Activated CD8-positive, alpha-beta memory T cell treated with anti-CD3 and anti-CD28 coated beads, Interleukin-2, amount 50 U/mL, for 48 hours (primary cell): ENCODE measurements at regions not wholly inside any gene's neighbourhood (a gene's known extent, or its start where the extent isn't known, plus 50 kb on each side); places are given as distances from the start of the nearest gene placed in this dataset.

Experiments used
- DNase-seq: peaks from one replicate; pipeline ENCODE4 v3.0.0-alpha.2; 2020

DNA sequence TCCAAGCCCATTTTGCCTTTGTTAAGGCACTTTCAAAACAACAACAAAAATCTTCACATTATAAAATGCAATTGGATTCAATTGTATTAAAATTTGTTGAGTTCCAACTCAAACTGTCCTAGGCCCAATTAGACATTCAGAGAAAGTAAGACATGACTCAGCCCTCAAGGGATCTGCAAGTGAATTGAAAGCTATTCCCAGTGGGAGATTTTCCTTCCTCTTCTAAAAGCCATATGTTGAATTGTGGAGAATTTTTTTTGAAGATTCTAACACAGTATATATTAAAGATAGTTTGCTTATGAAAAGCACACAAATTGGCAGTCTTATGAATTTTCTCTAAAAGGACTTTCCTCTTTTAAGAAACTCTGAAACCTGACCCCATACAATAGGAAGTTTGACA lies 268.0 kb upstream of the PARD3B start:
- DNase-seq = no peak

DNA sequence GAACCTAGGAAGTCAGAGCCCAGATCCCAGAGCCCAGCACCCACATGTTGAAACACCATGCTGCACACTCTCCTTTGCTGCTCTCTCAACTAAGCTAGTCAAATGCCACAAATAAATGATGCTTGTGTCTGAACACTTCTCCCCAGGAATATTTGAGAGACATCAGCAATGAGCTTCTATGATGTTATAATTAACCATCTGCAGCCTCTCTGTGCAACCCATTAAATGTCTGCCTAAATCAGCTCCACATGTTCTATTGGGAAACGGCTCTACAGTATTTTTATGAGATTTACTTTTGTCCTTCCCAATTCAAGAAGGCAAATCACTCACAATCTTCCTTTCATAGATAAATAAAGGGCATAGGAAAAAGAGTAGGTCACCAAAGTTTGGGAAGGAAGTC lies 266.8 kb upstream of the PARD3B start:
- DNase-seq = no peak

DNA sequence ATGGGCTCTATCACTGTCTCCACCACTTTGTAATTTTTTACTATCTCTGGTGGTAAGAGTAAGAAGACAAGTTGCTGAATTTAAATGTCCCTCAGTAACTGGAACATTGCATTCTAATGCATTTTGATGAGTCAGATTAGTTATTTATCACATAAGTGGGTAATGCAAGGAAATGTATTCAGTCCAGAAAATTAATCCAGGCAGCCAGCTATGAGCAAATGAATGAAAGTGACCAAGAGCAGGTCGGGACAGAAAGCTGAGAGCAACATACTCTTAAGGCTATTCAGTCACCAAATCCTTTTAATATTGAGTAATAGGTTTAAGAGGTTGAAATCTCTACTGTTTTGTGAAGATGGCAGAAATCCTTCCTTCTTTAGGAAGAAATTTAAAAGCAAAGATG lies 265.5 kb upstream of the PARD3B start:
- no peak for DNase-seq

DNA sequence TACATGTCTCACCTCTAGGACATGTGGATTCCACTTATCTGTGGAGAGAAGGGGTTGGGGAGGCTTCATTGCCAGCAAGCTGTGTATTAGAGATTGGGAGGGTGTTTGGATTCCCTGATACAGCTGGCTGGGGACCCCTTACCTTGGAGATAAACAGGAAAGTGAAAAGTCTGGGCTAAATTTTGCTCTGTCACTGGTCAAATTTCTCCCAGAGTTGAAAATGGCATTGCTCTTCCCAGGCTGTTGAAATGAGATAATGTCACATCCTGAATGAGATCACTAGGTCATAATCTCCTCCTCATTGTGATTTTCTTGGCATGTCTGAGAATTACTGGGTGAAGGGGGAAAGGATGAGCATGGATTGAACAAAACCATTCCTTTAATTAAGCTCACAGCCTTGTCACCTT lies 265.0 kb upstream of the PARD3B start:
- no peak for DNase-seq

DNA sequence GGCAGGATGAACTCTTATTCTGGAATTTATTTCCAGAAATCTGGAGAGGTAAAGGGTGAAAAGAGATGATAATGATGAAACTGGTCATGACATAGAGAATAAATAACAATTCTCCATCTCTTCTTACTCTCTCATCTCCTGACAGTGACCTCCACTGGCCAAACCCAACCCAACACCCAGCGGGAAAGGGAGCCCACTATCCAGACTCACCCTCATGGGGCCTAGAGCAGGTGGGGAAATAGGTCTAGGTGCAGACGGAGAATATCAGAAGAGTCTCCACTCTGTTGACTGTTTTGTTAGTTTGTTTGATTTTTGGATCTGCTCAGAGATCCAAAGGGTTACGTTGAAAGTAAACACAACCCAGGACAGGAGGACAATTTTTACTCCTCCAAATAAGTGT lies 263.2 kb upstream of the PARD3B start:
- no peak for DNase-seq

DNA sequence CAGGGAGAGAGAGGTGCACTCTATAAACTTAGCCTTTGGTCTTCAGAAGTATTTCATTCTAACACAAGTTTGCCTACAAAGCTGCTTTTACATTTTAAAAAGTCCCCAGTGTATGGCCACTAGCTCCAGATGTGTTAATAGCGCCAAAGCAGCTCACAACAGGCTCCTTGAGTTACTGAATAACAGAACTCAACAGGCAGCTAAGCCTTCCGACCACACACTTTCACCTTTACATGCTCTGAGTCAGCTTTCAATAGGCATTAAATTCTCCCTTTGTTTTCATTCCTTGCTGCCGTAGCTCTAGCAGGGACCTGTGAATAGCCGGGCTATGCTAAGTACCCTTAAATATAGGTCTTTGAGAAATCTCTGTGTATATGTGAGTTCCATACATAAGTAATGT lies 262.8 kb upstream of the PARD3B start:
- DNase-seq = no peak

DNA sequence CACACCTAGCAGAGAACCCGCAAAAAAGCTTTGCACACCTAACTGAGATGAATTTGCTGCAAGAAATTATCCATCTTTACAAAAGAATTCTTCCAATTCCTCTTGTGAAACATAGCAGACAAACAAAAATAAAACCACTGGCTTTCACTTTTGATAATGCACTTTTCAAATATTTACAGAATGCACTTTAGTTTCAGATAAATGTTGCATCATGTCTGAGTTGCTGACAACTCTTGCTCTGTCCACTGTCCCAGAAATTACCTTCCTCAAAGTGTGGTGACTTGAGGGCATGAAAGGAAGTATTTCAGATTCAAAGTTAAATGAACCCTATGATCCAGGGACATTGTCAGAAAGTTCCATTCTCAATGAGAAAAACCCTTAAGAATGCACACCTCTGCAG lies 256.2 kb upstream of the PARD3B start:
- DNase-seq = no peak

DNA sequence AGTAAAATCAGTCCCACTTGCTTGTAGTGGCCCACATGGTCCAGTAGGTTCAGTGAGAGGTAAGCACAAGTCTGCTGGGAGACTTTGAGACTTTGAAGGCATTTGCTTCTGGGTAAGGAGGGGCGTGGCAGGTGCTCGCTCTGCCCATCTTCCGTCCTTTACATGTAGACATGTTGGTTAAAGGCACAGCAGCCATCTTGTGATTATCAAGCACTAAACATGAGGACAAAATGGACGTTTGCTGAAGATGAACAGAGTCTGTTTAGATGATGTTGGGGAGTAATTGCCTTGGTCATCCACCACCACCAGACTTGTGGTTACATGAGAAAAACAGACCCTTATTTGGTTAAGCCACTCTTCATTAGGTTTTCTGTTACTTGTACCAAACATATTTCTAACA lies 252.8 kb upstream of the PARD3B start:
- DNase-seq = no peak

DNA sequence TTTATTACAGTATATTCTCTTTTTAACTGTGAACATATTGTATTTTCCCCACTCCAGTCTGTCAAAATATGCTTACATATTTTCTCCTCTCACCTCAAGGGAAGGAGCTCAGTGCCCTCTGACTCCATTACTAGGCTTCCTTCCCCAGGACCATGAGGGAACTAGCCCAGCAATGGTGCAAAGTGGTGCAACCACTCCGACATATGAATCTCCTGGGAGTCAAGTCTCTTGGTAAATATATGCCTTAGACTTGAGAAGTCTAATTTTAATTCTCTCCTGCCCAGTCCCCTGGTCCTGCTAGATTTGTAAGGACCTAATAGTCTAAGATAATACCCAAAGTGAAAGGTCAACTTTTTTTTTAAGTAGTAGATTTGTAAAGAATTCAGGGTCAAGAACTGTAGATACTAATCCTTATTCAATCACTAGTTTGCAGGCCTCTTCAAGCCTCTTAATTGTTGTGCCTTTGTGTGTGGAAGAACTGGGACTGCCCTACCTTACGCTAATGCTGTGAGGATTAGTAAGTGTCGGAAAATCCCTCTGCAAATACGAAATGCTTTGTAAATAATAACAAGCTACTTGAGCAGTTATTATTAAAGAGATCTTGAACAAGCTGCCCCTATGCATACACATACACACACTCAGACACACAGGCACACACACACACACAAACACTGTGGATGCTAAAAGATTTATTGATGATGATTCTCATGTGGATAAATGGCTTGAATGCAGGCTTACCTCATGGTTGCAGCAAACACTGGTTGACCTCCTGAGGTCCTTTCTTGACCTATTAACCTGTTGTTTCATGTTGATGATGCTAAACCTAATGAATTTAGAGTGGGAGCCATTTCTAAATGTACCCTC lies 251.2 kb upstream of the PARD3B start:
- DNase-seq = no peak

DNA sequence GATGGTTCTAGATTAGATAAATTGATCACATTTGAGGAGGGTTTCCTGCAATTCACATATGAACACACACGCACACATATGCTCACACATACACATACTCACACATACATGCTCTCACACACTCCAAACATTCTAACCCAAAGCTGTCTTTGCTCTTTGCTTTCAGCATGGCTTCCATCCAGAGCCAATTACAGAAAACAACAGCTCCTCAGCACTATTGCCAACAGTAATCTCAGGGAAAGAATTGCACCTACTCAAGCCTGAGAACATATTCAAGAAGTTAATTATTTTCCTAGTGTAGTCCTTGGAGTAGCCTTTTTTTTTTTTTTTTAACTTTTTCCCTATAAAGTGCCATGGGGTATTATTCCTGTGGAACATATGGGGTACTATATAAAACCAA lies 246.9 kb upstream of the PARD3B start:
- no peak for DNase-seq

DNA sequence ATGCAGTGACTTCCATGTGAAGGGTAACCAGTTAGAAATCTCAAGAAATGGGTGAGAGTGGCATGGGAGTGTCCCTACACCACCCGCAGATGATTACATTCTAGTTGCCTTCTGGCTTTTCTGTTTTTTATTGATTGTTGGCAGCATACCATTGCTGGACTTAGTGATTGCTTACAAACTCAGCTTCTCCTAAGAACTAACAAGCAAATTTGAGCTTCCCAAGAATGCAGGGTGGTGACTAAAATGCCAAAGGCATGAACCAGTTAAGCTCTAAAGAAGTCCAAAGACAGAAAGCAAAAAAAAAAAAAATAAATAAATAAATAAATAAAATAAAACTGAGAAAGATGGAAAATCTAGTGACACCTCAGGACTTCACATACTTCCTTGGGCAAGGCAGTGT lies 245.5 kb upstream of the PARD3B start:
- no peak for DNase-seq

DNA sequence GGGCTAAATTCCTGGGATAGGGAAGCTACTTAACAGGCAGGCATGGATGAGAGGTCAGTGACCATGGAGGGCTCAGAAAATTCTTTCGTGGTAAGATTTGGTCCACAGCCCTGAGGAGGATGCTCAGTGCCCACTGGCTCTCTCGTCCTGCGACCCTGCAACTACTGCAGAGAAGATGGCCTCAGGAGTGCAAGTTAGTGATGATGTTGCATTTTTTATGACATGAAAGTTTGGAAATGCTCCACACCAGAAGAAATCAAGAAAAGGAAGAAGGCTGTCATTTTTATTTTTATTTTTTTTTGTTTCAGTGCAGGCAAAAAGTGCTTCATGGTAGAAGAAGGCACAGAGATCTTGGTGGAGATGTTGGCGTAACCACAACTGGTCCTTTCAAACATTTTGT lies 238.6 kb upstream of the PARD3B start:
- DNase-seq = no peak

DNA sequence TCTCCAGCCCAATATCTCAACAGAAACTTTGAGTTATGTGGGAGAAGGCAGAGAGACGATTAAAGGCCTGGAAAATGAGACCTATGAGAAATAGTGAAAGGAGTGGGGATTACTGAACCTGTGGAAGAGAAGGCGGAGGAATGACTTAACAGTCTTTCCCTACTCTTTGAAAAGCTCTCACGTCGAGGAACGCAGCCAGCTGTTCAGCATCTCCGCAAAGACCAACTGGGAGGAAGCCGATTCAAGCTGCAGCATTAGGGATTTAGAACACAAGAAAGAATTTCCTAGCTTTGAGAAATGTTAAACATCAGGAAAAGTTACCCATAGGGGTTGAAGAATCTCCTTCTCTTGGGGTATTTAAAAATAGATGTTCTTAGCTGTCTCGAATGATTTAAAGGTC lies 233.2 kb upstream of the PARD3B start:
- DNase-seq = no peak

DNA sequence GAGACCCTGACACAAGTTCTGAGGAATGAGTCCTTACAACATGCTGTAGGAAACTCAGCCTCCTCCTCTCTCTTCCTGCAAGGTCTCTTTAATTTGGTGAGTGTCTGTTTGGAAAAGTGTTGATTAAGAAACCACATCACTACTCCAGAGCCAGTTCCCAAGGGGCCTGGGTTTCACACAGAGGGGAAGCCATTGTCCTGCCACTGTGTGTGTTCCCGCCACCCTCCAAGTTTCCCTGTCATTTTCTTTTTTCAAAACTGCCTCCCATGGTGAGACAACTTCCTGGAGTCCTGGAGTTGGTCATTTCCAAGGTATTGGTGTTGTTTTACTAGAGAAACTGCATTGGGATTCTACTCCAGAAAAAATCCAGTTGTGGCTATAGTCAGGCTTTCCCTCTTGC lies 232.0 kb upstream of the PARD3B start:
- no peak for DNase-seq

DNA sequence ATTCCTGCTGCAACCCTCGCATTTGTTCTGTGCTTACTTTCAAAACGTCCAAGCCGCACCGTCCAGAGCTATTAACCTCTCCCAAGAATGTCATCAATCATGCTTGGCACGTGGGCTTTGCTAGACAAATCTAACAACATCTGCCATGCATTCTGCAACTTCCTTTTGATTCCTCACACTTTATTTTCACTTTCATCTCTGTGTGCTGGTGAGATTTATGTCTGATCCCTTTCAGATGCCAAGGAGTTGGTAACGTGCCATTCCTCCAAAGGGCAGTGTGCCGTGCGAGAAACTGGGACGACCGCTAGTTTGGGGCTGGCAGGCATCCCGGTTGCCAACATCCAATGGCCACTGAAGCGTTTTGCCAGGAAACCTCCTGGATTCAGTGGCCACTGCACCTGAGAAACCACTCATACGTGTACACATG lies 230.0 kb upstream of the PARD3B start:
- DNase-seq = no peak

DNA sequence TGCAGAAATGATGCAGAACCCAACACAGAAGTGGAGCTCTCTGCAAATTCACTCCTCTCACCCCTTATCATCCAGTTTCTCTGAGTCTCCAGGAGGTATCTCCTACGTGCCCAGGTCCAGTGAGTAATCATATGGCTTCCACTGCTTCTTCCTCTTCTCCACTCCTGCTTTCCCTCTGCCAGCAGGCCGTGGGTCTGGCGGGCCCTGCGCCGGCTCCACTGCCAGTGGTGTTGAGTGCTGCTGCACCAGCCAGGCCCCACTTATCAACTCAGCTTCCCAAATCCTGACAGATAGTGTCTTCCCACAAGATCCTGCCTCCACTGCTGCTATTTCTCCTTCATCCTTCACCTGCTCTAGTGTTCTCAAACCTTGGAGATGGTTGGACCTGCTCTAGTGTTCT lies 227.6 kb upstream of the PARD3B start:
- no peak for DNase-seq

DNA sequence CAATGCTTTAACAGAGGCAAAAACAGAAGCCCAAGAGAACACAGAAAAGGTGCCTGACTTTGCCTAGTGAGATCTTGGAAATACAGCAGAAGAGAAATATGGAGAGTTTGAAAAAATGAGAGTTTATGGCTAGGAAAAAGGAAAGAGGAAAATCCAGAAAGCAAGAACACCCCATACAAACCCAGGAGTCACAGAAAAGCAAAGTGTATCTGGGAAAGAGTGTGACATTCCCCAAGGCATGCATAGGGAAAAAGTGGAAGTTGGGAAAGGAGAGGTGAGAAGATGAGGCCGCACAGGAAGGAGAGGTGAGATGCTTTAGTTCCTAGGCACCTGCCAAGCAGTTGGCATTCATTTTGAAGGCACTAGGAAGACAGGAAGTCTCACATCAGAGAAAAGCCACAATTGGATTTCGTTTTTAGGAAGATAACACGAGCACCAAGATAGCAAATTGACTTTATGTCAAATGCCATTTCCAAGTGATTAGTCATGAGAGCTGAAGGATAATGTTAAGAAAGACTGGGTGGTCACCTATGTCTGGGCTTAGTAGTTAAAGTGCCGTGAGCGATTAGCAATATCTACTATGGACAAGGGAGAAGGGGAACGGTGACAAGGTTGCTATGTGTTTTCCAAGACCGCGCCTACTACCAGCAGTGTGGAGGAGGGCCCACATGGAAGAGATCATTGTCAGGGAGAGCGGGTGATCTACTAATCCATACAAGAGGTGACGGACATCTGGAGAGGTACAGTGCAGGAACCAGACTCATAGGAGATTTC lies 224.1 kb upstream of the PARD3B start:
- no peak for DNase-seq

DNA sequence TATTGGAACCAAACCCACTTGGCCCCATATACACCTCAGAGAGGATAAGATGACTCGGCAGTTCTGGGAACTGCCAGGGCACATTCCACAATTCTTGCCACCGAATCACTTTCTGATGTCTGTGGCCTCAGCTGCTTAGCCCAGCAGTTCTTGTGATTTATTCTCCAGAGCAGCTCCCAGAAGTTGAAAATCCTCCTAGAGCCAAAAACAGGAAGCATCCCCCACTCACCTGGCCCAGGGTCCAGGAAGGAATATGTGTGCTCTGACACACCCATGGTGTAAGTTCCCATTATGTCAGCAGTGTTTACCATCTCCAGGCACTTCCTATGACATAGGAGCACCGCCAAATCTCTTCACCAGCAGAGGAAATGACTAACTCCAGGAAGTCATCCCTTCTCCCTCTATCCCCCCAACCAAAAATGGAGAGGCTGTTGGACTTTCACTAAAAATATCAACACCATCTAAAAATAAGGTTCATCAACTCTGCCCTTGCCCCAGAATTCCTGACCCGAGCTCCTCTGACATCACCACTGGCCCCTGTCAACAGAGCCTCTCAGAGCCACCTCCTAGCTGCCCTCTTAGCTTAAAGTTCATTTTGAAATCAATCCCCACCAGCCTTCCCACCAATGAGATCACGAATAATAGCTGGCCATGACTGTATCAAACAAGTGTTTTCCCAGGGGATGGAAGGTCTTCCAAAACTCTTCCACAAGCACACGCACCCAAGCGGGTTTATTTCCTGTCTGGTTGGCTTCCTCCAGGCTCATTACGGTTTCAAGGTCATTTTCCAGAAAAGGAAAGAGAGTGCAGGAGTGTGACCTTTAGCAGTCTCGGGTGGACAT lies 223.1 kb upstream of the PARD3B start:
- no peak for DNase-seq

DNA sequence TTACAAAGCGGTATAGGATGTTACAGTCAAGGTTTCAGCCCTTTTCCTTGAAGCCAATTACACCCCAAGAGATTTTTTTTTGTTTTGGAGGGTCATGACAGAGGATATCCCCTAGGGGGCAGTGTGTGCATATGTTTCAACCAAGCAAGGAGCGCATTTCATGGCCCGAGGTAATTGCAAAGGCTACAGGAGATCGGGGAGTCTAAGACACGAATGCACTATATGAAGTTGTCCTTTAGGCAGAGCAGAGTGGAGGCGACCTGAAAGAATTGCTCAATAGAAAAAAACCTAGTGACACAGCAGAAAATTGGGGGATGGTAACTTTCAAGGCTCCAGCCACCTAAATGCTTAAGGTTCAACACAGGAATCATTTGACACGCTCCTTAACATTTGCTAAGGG lies 219.8 kb upstream of the PARD3B start:
- peak; percentile 56 for DNase-seq

DNA sequence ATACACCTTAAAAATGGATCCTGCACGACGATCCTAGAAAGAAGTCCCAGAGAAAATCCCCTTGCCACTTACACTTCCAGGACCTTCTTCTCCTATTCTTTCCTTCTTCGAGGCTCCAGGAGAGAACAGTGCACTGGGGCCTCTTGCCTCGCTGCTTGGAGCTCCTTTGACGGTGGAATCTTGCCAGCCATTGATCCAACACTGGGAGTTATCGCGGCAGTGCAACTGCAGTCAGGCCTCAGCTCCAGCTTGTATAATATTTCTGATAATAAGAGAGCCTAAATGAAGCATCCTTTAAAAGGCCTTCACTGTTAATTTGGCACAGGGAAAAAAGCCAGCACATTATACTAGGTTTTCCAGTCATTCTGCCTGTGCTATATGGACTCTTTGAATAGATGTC lies 216.9 kb upstream of the PARD3B start:
- no peak for DNase-seq

DNA sequence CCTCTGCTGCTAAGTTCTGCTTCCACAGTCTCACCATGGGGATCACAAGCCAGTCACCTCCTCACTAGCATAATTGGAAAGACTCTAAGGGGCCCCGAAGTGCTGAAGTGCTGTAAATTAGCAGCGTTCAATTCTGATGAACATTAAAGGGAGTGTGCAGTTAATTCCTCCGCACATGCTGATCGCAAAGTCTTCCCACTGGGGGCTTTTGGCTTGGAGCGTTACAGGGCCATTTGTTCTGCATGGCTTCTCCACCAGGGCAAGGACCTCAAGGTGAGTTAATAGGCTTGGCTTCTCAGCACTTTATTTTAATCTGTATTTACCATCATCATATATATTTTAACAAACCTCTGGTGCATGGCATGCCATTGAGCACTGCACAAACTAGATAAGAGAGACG lies 216.3 kb upstream of the PARD3B start:
- no peak for DNase-seq

DNA sequence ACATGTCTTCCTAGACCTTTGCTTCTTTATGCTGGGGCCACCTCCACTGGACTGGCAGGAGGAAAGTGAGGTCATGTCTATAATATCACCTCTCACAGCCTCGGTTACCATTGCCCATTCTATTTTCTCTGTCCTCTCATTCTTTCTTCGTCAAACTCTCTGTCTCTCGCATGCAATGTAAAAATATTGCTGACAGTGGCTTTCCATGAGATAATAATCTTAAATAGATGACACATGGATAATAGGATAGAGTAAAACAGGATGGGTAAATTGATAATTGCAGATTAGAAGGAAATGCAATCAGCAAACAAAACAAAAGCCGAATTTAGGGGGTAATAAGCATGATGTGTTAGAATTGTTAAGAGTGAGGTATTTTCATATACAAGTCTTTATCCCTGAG lies 215.7 kb upstream of the PARD3B start:
- DNase-seq = no peak

DNA sequence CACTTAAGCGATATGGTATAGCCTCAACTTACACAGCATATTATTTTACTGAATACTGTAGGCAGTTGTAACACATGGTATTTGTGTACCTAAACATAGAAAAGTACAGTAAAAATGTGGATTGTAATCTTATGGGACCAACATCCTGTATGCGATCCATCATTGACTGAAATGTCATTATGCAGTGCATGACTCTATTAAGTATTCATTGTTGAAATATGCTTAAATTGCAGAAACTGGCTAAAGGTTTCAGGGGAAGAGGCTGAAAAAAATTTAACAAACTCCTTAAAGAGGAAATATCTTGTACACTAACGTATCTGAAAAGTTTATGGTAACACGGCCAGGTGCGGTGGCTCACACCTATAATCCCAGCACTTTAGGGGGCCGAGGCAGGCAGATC lies 214.1 kb upstream of the PARD3B start:
- no peak for DNase-seq

DNA sequence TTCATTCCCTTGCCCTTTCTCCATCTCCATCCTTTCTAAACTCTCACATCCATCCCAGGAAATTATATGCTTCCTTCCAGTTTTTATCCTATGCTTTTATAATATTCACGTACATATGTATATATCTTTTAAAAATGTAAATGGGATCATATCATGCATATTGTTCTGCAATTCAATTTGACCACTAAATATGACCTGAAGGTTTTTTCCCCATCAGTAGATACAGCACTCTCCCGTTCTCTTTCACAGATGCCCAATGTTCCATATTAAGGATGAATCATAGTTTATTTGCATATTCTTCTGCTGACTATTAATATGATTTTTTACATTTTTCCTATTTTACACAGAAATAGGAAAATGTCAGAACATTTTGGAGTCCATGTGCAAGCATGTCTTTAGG lies 213.3 kb upstream of the PARD3B start:
- DNase-seq = no peak
